Fibroblast of skin of right biceps (primary cell): ENCODE measurements at regions not wholly inside any gene's neighbourhood (a gene's known extent, or its start where the extent isn't known, plus 50 kb on each side); places are given as distances from the start of the nearest gene placed in this dataset.

Experiments
- DNase-seq: peaks from one replicate; pipeline ENCODE4 v3.0.0-alpha.2; 2013

GRCh38 chr12:42705863-42706262, 116.3 kb upstream of the PRICKLE1 start:
- peak; percentile 80 for DNase-seq

DNA sequence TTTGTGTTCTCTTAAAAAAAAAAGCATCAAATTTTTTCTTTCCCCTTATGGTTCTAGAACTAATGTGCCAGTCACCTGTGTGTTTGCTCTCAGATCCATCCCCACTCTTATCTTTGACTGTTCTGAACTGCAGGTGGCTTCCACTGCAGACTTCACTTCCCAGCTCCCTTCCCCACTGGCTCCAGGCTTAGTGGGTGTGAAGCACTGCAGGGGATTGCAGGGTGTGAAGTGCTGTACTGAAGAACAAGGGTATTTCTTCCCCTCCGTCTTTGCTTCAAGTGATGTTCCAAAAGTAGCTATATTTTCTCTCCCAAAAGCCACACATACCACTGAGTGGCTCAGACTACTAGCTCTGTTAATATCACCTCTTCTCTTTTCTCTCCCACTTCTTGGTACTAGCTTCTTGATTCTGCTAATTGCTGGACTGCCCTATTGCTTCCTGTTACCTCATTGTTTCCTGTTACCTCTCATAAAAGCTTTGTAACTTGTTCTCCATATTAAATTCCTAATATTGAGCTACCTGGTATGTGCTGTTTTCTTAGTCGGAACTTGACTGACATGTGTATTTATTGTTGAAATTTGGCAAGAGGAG, 115.4 kb upstream of the PRICKLE1 start:
- DNase-seq = no peak

GRCh38 chr12:42704340-42704739, 114.8 kb upstream of the PRICKLE1 start:
- no peak for DNase-seq

DNA sequence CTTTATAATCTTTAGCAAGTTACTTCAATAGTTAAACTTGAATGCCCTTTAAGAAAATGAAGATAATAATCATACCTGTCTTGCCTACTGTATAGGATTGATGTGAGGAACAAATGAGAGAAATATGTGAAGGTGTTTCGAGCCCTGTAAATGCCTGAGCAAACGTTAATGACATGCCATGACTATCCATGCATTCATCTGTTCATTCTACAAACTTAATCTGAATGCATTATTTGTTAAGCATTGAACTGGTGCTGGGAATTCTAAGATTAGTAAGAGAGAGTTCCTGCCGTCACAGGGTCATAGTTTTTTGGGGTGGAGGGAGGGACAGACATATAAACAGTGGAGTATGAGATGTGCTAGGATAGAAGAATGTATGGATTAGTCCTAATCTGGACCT, 111.5 kb upstream of the PRICKLE1 start:
- DNase-seq = no peak

DNA sequence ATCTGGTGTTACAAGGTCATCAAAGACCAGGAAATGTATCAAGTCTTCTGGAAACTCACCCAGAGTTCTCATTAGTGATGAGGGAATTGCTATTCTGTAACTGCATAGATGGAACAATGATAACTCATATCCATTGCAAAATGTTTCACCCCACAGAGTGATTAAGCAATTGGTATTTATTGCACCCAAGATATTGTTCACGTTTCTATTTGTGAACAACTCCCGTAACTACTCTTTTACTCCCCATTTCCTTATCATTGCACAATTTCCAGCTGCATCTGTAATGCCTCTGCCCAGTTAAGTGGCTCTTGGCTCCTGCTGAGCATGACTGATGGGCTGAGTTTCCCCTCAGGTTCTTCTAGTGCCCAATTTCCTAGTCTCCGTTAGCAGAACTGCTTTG, 108.7 kb upstream of the PRICKLE1 start:
- peak; percentile 17 for DNase-seq

GRCh38 chr12:42696406-42697149, 107.0 kb upstream of the PRICKLE1 start:
- peak; percentile 45 for DNase-seq

- no peak for DNase-seq
Measured at GRCh38 chr12:42695490-42695995, 106.0 kb upstream of the PRICKLE1 start.

- DNase-seq = no peak
Measured at GRCh38 chr12:42692749-42693148, 103.2 kb upstream of the PRICKLE1 start.

GRCh38 chr12:42691991-42692557, 102.5 kb upstream of the PRICKLE1 start:
- DNase-seq = no peak

GRCh38 chr12:42690264-42690663, 100.7 kb upstream of the PRICKLE1 start:
- DNase-seq = no peak

DNA sequence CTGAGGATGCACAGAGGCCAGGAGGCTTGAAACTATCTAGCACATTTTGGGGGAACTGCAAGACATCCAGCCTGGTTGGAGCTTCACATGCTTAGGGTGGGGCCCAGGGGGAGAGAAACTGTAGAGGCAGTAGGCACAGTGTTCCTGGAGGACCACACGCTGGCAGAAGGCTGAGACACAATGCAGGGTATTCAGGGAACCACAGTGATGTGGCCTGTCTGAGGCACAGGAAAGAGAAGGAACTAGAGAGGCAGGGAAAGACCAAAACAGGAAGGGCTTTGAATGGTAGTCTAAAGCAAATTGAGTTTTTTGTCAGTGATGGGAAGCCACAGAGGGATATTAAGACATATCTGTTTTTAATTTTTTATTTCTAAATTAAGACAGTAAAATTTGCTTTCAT, 100.2 kb upstream of the PRICKLE1 start:
- DNase-seq = no peak

GRCh38 chr12:42686514-42687172, 97.1 kb upstream of the PRICKLE1 start:
- peak; percentile 14 for DNase-seq

DNA sequence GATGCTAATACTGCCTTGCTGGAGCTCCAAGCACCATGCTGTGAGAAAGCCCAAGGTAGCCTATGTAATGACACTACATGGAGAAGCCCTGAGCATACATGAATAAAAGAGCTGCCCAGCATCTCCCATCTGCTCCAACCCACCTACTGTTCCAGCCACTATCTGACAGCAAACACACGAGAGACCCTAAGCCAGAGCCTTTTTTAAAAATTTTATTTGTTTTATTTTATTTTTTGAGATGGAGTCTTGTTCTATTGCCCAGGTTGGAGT, 95.2 kb upstream of the PRICKLE1 start:
- DNase-seq = no peak

DNA sequence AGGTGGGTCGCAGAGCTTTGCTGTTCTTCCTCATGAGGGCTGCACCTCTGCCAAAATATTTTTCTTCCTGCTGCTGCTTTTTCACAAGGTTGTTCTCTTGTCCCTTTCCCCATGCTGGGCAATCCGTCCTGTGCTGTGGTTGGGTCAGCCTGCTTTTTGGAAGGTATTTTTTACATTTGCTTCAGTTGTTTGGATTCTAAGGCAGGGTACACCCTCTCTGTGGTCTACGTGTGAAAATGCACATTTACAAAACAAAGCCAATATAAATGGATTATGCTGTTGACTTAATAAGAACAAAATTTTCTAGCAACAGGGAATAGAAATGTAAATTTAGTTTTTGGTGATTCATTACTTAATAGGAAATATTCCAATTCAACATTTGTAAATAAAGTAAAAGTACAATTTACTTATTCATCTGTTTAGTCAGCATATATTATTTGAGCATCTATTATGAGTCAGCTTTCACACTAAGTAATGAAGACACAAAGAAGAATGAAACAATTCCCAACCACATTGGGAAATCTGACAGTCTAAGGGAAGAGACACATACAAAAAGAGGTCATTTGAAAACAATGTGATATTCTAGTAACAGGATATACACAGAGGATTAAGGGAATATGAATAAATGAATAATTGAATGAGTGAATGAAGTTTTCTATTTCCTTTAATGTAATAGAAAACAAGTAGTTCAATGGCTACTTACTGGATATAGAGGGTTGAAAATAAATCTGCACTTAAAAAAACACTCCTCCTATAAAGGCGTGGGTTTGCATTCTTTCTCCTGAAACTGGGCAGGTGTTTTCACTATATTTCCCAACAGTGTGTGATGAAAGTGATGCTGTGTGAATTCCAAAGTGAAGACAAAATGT, 94.6 kb upstream of the PRICKLE1 start:
- peak; percentile 56 for DNase-seq

GRCh38 chr12:42683266-42683665, 93.7 kb upstream of the PRICKLE1 start:
- DNase-seq = no peak

DNA sequence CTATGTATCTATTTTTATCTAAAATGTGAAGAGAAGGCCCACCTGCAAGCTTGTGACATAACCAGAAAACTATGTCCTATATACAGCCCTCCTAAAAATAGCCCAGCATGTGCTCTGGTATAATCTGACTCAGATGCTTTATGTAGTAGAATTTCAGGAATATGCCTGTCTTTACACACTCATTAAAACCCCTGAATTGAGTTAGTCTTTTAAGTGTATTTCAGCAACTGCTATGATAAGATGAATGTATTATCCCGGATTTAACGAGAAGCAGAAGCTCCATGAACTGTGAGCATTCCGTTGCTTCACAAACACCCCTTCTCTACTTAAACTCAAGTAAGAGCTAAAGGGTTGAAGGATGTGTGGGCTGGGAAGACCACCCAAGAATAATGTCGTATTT, 89.9 kb upstream of the PRICKLE1 start:
- peak; percentile 78 for DNase-seq

DNA sequence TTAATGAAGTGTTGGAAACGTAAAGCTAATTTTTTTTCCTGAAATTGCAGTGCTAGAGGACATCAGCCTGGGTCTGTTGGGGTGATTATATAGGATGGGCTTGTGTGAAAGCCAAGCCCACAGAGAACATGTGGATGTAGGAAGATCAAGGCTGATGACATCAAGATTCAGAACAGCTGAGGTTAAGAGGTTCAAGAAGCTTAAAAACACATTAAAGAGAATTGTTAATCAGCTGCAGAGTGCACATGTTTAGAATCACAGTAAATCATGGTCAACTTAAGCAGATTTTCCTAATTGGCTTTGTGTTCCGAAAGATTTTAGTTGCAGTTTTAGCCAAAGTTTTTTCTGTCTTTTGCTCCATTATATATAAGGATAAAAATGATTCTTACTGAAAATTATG, 87.9 kb upstream of the PRICKLE1 start:
- DNase-seq = no peak

DNA sequence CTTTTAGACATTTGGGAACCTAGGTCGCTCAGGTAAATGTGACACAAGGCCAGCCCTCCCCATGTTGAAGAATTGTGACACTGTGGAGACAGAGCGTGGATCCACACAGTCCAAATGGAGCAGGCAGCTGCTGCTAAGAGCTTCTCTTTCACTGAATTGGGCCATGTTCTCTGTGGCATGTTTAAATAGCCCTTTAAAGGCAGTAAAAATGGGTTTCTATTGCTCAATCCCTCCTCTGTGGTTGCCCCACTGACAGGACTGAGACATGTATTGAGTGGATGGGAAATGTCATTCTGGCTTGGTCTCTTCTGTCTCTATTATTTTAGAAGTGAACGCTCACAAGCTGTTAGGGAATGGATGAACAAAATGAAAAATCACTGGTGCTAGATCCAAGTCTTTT, 84.0 kb upstream of the PRICKLE1 start:
- DNase-seq = no peak

GRCh38 chr12:42670719-42671118, 81.2 kb upstream of the PRICKLE1 start:
- DNase-seq = no peak

GRCh38 chr12:42669553-42669952, 80.0 kb upstream of the PRICKLE1 start:
- DNase-seq = peak; percentile 34

DNA sequence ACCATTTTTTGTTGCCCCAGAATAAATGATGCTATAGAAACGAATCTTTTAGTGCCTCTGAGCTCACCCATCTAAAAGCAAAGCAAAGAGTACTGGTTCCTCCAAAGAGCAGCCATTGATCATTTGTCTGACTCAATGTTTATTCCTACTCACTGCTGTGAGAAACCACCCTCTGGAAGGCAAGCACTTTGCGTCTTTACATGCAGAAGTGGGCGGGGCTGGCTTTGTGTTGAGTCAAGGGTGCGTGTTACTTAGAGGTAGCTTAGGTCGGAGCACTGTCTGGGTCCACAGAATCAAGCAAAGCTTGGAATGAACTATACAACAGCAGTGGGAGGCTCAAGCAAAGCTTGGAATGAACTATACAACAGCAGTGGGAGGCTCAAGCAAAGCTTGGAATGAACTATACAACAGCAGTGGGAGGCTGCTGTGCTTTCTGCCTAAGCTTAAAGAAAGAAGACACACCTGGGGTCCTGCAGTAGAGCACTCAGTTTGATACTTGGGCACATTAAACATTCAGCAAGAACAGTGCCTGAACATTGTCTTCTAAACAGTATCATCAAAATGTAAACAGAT, 77.2 kb upstream of the PRICKLE1 start:
- no peak for DNase-seq

GRCh38 chr12:42663621-42664020, 74.1 kb upstream of the PRICKLE1 start:
- DNase-seq = no peak
